ENCODE measurements at regions not wholly inside any gene's neighbourhood (a gene's known extent, or its start where the extent isn't known, plus 50 kb on each side); places are given as distances from the start of the nearest gene placed in this dataset.

DNA sequence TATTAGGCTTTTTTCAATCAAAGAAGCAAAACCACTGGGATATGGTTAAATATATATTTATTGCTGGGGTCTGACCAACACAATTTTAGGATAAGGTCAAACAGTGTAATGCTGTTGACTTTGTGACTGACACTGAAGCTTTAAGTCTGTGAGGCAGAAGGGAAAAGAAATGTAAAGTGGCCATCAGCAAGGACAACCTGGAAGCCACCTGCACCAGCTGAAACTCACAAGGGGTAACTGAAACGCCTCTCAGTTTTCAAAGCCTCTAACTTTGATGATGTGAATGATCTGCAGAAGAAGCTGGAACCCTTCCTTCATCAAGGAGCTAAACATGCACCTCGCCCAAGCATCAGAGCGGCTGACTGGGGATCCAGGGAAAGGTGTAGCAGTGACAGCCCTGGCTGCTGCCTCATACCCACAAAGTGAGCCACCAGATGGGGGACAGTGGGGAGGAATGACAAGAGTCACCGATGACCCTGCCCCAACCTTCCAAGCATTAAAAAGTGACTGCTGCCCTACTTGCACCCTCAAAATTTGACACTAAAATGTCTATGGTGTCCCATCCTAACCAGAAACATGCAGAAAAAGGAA, 284.9 kb upstream of the CNTNAP2 start:
- Histone ChIP-seq H3K36me3 (ENCODE audit: insufficient read depth, low read length) (no peaks in the 10 kb centered on the region), H3K9me2 (ENCODE audit: insufficient read depth, low read length) (no peaks in the 10 kb centered on the region), H3F3A (ENCODE audit: insufficient read depth, low read length, poor library complexity, severe bottlenecking) (no peaks in the 10 kb centered on the region), H3K9ac (ENCODE audit: low read length) (no peak overlapping the region), H3K4me2 (ENCODE audit: low read length) (no peak overlapping the region), H3K4me3 (ENCODE audit: low read length) (no peak overlapping the region), H2AFZ (ENCODE audit: low read depth, low read length) (no peak overlapping the region), H3K79me2 (replicated peaks; ENCODE audit: insufficient read depth, low read length) (no peaks in the 10 kb centered on the region), H3K27me3 (ENCODE audit: insufficient read depth, low read depth, low read length) (no peaks in the 10 kb centered on the region), H3K27ac (ENCODE audit: low read length) (no peak overlapping the region), H4K20me1 (ENCODE audit: insufficient read depth) (no peaks in the 10 kb centered on the region), H3K9me3 (ENCODE audit: low read length) (no peaks in the 10 kb centered on the region)
- TF ChIP-seq RAD21 (conservative IDR thresholded peaks at IDR 0.05) (no peak), TAF1 (IDR thresholded peaks at IDR 0.05; ENCODE audit: low read depth) (no peak), SMC3 (conservative IDR thresholded peaks at IDR 0.05; ENCODE audit: poor library complexity) (no peak), MXI1 (conservative IDR thresholded peaks at IDR 0.05; ENCODE audit: poor library complexity, severe bottlenecking) (no peak), POLR2AphosphoS5 (IDR thresholded peaks at IDR 0.05) (no peak), EP300 (conservative IDR thresholded peaks at IDR 0.05; ENCODE audit: poor library complexity, severe bottlenecking) (no peak), EZH2 (IDR thresholded peaks at IDR 0.05; ENCODE audit: borderline replicate concordance, insufficient read depth, low read length, poor library complexity, severe bottlenecking) (no peak)
- TF ChIP-seq, protein P1, sequence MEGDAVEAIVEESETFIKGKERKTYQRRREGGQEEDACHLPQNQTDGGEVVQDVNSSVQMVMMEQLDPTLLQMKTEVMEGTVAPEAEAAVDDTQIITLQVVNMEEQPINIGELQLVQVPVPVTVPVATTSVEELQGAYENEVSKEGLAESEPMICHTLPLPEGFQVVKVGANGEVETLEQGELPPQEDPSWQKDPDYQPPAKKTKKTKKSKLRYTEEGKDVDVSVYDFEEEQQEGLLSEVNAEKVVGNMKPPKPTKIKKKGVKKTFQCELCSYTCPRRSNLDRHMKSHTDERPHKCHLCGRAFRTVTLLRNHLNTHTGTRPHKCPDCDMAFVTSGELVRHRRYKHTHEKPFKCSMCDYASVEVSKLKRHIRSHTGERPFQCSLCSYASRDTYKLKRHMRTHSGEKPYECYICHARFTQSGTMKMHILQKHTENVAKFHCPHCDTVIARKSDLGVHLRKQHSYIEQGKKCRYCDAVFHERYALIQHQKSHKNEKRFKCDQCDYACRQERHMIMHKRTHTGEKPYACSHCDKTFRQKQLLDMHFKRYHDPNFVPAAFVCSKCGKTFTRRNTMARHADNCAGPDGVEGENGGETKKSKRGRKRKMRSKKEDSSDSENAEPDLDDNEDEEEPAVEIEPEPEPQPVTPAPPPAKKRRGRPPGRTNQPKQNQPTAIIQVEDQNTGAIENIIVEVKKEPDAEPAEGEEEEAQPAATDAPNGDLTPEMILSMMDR (IDR thresholded peaks at IDR 0.05; ENCODE audit: poor library complexity, severe bottlenecking), result no peak
- TF ChIP-seq, protein P2, sequence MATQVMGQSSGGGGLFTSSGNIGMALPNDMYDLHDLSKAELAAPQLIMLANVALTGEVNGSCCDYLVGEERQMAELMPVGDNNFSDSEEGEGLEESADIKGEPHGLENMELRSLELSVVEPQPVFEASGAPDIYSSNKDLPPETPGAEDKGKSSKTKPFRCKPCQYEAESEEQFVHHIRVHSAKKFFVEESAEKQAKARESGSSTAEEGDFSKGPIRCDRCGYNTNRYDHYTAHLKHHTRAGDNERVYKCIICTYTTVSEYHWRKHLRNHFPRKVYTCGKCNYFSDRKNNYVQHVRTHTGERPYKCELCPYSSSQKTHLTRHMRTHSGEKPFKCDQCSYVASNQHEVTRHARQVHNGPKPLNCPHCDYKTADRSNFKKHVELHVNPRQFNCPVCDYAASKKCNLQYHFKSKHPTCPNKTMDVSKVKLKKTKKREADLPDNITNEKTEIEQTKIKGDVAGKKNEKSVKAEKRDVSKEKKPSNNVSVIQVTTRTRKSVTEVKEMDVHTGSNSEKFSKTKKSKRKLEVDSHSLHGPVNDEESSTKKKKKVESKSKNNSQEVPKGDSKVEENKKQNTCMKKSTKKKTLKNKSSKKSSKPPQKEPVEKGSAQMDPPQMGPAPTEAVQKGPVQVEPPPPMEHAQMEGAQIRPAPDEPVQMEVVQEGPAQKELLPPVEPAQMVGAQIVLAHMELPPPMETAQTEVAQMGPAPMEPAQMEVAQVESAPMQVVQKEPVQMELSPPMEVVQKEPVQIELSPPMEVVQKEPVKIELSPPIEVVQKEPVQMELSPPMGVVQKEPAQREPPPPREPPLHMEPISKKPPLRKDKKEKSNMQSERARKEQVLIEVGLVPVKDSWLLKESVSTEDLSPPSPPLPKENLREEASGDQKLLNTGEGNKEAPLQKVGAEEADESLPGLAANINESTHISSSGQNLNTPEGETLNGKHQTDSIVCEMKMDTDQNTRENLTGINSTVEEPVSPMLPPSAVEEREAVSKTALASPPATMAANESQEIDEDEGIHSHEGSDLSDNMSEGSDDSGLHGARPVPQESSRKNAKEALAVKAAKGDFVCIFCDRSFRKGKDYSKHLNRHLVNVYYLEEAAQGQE (IDR thresholded peaks at IDR 0.05; ENCODE audit: borderline replicate concordance), result no peak

DNA sequence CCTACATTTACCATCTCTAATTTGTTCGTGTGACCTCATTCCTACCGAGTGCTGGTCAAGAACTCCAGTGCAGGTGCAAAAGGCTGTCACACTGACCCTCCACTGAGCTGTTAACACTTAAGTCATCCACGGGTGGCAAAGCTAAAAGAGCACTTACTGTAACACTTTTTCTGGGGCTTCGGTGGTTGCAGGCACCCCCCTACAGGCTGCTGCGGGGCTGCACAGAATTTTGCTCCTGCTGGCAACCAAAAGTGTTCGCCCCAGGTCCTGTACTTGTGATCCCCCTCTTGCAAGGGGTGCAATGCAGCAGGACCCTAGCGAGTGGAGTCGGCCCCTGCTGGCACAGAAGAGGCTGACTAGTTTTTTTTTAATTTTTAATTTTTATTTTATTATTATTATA, 298.9 kb upstream of the CNTNAP2 start:
- Histone ChIP-seq H3K27me3 (ENCODE audit: insufficient read depth, low read depth, low read length) (no peaks in the 10 kb centered on the region), H4K20me1 (ENCODE audit: insufficient read depth) (no peaks in the 10 kb centered on the region), H3K27ac (ENCODE audit: low read length) (no peak overlapping the region), H3F3A (ENCODE audit: insufficient read depth, low read length, poor library complexity, severe bottlenecking) (no peaks in the 10 kb centered on the region), H3K9me2 (ENCODE audit: insufficient read depth, low read length) (no peaks in the 10 kb centered on the region), H3K36me3 (ENCODE audit: insufficient read depth, low read length) (no peaks in the 10 kb centered on the region), H3K9ac (ENCODE audit: low read length) (no peak overlapping the region), H2AFZ (ENCODE audit: low read depth, low read length) (no peak overlapping the region), H3K4me3 (ENCODE audit: low read length) (no peak overlapping the region), H3K4me2 (ENCODE audit: low read length) (no peak overlapping the region), H3K79me2 (replicated peaks; ENCODE audit: insufficient read depth, low read length) (no peaks in the 10 kb centered on the region), H3K9me3 (ENCODE audit: low read length) (no peaks in the 10 kb centered on the region)
- TF ChIP-seq RAD21 (conservative IDR thresholded peaks at IDR 0.05) (no peak), POLR2AphosphoS5 (IDR thresholded peaks at IDR 0.05) (no peak), SMC3 (conservative IDR thresholded peaks at IDR 0.05; ENCODE audit: poor library complexity) (no peak)
- TF ChIP-seq, protein P2 (IDR thresholded peaks at IDR 0.05; ENCODE audit: borderline replicate concordance), result no peak
- TF ChIP-seq, protein P1 (IDR thresholded peaks at IDR 0.05; ENCODE audit: poor library complexity, severe bottlenecking), result no peak

Data from neural cell (in vitro differentiated cells).